ENCODE measurements at regions not wholly inside any gene's neighbourhood (a gene's known extent, or its start where the extent isn't known, plus 50 kb on each side); places are given as distances from the start of the nearest gene placed in this dataset.
A peak's percentile ranks its signal among the peaks of the same experiment; 100 is the strongest.
"Not testable (repeated sequence)": the region's sequence is repeated elsewhere in the genome, so short reads cannot be mapped to it uniquely, and the experiment has no call there.

DNA sequence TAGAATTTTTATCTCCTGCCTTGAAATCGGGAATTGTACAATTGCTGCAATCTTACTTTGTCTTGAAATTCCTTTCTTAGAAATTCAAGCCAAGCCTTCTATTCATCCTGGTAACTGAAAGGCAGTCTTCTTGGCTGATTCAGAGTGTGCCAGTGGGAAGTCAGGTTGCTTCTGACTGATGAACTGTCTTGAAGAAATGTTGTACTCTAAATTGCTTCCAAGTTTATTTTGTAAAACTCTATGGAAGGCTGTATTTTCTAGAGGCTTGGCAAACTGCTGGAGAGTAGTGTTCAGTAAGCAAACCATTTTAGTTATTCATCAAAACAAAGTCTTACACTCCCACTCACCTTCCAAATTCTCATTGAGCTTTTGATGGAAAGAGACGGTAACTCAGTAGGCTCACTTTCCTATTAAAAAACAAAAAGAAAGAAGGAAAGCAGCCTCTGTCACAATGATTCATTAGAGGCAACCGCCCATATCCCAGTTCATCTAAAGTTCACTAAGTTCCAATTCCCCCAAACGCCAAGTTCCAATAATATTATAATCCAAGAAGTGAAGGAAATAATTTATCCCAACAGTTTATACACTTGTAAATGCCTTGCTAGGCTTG is 187.9 kb upstream of the MALRD1 start:
- ATAC-seq: no peak
- intact Hi-C loops (cut with DNase I): no loop called here

DNA sequence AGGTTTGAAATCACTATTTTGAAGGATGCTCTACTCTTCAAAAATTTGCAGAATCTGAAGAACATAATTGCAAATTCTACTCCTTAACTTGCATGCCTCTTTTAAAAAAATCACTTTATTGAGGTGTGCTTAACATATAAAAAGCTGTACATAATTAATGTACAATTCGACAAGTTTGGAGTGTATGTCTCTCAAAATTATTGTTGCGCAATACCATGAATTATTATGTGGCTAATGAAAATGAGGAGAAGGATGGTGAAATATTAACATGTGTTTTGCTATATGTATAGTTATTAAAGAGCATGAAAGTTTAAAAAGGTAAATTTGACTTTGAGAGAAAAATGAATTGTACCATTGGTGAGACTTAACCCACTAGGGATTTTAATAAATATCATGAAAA is 187.2 kb upstream of the MALRD1 start:
- intact Hi-C loops (cut with DNase I): no loop called here
- no peak for ATAC-seq
- DNase-seq (ENCODE audit: low spot score): no peak

More for the DNA sequence above, 187.9 kb upstream of the MALRD1 start:
- no peak for DNase-seq (ENCODE audit: low spot score)

DNA sequence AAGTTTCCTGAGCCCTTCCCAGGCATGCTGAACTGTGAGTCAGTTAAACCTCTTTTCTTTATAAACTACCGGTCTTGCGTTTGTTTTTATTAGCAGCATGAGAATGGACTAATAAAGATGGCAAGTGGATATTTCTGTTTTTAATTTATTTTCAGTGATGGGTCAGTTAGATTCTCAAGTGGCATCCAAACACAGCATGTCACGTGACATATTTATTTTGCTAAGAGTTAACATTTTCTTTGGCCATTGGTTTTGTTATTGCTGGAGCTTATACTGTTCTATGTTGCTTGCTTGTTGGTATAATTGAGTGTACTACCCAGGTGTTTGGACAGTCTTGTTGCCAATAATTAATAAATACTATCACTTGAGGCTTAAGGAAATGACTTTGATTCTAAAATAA is 181.7 kb upstream of the MALRD1 start:
- intact Hi-C loops (cut with DNase I): no loop called here
- DNase-seq (ENCODE audit: low spot score): no peak
- no peak for ATAC-seq

DNA sequence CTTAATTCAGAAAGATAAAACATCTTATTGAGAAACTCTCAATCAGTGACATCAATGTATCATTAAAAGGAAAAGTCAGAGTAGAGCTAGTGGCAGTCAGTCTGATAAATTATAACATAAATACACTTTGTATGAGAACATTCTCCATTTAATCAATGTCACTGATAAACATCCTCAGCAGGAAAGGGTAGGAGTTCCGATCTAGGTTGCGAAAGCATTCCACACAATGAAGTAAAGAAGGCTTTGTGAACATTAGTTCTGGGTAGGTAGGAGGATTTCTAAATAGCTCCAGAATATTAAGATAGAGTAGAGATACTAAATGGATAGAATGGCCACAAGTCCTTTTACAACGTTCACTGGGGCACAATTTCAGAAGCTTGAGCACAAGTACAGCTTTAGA is 179.7 kb upstream of the MALRD1 start:
- intact Hi-C loops (cut with DNase I): no loop called here
- DNase-seq (ENCODE audit: low spot score): no peak
- ATAC-seq: no peak

DNA sequence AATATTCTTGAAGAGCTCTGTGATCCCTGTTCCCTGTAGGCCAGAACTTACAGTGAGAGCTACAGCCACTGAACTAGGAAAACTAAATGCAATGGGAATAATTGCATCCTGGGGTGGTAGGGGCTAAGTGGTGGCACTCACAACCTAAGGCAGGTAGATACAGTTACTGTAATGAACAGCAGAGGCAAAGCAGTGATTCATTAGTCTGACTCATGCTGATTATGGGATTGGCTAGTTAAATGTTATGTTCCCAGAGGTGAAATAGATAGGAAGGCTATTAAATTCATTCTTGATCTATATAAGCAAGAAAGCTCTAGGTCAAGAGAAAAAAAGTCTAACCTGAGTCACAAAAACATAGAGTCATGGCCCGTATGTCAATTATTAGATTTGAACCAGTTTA is 173.1 kb upstream of the MALRD1 start:
- ATAC-seq: no peak
- DNase-seq (ENCODE audit: low spot score): no peak
- intact Hi-C loops (cut with DNase I): no loop called here

DNA sequence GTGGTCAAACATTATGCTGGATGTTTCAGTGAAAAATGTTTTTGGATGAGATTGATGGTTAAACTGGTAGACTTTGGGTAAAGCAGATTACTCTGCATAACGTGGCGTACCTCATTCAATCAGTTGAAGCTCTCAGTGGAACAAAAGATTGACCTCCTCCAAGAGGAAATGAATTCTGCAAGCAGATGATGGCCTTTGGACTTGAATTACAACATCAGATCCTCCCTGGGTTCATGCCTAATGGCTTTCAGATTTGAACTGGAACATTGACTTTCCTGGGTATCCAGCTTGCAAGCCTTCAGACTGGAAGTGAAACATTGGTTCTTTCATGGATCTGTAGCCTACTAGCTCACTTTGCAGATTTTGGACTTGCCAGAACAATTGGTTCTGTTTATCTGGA is 169.3 kb upstream of the MALRD1 start:
- DNase-seq (ENCODE audit: low spot score) (no peak), ATAC-seq (no peak)
- intact Hi-C loops (cut with DNase I): no loop called here

DNA sequence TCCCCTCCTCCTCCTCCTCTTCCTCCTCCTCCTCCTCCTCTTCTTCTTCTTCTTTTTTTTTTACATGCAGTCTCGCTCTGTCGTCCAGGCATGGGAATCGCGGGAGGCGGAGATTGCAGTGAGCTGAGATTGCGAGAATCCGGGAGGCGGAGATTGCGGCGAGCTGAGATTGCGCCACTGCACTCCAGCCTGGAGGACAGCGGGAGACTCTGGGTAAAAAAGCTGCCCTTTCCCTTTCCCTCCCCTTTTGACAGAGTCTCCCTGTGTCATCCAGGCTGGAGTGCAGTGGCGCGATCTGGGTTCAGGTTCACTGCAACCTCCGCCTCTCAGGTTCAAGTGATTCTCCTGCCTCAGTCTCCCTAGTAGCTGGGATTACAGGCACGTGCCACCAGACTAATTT is 168.1 kb upstream of the MALRD1 start:
- intact Hi-C loops (cut with DNase I): no loop called here

DNA sequence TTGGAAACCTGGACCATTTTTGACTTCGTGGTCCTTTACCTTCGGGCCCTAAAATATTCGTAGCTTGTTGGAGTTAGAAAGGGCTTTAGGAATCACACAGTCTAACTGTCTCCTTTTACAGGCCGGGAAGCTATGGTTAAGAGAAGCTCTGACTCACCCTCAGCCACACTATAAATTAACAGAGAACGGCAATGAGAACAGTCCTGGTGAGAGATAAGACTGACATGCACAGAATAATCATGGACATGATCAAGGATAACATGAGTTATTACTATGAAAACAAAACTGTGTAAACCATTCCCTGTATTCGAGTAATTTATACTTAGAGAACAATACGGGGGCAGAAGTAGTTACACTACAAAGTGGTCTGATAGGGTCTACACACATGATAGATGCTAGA is 162.5 kb upstream of the MALRD1 start:
- intact Hi-C loops (cut with DNase I): no loop called here
- no peak for DNase-seq (ENCODE audit: low spot score)
- no peak for ATAC-seq

More for the DNA sequence above, 168.1 kb upstream of the MALRD1 start:
- no peak for DNase-seq (ENCODE audit: low spot score)
- no peak for ATAC-seq

DNA sequence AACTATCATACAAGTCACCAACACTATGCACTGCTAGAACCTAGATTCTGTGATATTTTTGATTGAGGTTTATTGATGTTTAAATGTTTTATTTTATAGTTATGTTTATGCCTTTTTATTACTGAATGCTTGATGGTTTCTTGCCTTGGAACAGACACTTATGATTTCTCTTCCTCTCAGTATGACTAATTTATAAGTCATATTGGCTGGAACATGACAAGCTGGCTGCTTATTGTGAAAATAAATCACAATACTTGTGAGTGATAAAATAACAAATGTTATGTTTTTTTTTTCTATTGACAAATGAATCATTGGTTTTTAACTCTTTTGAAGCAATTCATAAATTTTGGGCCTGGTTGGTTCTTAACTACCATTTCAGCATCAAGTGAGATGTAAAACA is 142.0 kb upstream of the MALRD1 start:
- no peak for DNase-seq (ENCODE audit: low spot score)
- no peak for ATAC-seq
- intact Hi-C loops (cut with DNase I): no loop called here

DNA sequence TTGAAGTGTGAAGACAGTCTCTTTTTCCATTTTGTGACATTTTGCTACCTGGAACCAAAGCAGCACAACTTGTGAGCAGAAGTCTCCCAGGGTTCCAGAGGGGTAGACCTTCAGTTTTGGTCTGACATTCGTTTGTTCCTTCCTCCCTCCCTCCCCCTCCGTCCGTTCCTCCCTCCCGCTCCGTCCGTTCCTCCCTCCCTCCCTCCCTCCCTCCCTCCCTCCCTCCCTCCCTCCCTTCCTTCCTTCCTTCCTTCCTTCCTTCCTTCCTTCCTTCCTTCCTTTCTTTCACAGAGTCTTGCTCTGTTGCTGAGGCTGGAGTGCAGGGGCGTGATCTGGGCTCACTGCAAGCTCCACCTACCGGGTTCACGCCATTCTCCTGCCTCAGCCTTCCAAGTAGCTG is 131.2 kb upstream of the MALRD1 start:
- ATAC-seq; DNase-seq (ENCODE audit: low spot score); intact Hi-C loops (cut with DNase I): not testable (repeated sequence)

DNA sequence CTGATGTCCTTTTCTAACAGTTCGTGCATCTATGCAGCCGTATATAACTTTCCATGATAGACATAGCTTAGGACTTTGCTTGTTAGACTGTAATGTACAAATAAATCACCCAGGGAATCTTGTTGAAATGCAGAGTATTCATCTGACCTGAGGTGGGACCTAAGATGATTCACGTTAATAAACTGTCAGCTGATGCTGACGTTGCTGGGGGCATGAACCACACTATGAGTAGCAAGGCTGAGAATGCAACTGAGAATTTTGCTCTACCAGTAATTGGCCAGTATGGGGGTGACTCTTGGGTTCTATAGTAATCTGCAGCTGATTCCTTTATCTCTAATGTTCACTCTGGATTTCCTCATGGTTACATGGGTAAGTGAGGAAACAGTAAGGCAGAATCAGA is 130.1 kb upstream of the MALRD1 start:
- intact Hi-C loops (cut with DNase I): no loop called here
- DNase-seq (ENCODE audit: low spot score) (no peak), ATAC-seq (no peak)

DNA sequence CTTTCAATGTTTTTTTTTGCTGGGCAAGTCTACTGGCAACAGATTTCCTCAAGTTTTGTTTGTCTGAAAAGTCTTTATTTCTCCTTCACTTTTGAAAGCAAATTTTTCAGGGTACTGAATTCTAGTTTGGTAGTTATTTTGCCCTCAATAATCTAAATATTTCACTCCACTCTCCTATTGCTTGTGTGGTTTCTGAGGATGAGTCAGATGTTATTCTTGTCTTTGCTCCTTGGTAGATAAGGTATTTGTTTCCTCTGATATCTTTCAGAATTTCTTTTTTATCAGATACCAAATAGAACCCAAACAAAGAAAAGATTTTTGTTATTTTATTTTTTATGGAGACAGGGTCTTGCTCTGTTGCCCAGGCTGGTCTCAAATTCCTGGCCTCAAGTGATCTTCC is 99.2 kb upstream of the MALRD1 start:
- intact Hi-C loops (cut with DNase I): no loop called here
- DNase-seq (ENCODE audit: low spot score) (no peak), ATAC-seq (no peak)

DNA sequence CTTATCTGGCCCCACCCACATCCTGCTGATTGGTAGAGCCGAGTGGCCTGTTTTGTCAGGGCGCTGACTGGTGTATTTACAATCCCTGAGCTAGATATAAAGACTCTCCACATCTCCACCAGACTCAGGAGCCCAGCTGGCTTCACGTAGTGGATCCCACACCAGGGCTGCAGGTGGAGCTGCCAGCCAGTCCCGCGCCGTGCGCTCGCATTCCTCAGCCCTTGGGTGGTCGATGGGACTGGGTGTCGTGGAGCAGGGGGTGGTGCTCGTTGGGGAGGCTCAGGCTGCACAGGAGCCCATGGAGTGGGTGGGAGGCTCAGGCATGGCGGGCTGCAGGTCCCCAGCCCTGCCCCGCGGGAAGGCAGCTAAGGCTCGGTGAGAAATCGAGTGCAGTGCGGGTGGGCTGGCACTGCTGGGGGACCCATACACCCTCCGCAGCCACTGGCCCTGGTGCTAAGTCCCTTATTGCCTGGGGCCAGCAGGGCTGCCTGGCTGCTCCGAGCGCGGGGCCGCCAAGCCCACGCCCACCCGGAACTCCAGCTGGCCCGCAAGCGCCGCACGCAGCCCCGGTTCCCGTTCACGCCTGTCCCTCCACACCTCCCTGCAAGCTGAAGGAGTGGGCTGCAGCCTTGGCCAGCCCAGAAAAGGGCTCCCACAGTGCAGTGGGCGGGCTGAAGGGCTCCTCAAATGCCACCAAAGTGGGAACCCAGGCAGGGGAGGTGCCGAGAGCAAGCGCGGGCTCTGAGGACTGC is 97.4 kb upstream of the MALRD1 start:
- intact Hi-C loops (cut with DNase I); DNase-seq (ENCODE audit: low spot score); ATAC-seq: not testable (repeated sequence)

DNA sequence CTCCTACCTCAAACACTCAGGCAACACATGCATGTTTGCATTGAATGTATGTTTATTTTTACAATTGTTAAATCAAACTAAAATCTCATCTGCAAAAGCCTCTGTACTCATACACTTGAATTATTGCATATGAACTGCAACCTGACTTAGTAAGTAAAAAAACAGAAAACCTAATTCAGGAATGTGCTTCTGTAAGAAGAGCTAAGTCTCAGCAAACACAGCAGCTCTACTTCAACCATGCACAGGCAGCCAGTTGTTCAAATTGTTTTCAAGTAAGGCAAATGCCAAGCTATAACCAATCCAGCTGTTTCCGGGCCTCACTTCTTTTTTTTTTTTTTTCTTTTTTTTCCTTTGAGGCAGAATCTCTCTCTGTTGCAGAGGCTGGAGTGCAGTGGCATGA is 93.5 kb upstream of the MALRD1 start:
- ATAC-seq: no peak
- intact Hi-C loops (cut with DNase I): no loop called here
- DNase-seq (ENCODE audit: low spot score): no peak

DNA sequence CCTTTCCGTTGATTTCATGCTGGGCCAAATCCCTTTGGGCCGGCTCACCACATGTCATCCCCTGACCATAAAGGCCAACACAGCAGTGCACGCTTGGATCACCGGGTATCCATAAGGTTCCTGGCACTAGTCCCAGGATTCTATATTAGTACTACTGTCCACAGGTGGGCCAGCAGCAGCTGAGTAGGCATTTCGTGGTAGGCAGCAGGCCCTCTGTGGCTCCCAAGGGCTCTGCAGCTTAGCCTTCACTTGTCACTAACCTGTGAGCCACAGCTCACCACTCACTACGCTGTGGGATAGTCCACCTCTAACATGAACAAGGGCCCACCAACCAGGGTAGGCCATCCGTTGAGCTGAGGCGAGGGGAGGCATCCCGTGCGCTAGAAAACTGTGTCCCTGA is 89.2 kb upstream of the MALRD1 start:
- intact Hi-C loops (cut with DNase I): no loop called here
- ATAC-seq (peak; percentile 30), DNase-seq (ENCODE audit: low spot score) (no peak)

DNA sequence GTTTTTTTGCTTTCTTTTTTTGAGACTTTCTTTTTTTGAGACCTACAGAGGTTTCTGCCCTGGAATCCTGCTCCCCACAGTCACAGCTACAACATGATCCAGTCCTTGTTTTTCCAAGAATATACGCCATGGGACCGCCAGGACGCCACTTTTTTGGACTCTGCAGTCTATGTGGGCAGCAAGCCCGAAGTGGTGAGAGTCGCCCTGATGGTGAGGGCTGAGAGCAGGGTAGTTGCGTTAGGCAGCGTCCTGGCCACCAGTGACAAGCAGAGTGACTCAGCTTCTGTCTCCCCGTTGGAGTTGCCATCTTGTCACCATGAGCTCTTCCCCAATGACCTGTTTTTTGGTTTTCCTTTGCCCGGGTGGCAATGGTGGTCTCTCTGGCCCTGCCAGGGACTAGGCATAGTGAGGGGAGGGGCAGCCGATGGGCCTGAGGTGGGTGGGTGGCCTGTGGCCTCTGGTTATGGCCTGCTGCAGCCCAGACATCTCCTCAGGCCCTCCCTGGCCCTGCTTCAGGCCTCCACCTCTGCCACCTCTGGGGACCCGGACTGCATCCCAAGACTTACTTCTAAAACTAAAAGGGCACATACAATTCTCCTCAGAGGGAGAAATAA is 88.0 kb upstream of the MALRD1 start:
- ATAC-seq (no peak), DNase-seq (ENCODE audit: low spot score) (no peak)
- intact Hi-C loops (cut with DNase I): no loop called here

DNA sequence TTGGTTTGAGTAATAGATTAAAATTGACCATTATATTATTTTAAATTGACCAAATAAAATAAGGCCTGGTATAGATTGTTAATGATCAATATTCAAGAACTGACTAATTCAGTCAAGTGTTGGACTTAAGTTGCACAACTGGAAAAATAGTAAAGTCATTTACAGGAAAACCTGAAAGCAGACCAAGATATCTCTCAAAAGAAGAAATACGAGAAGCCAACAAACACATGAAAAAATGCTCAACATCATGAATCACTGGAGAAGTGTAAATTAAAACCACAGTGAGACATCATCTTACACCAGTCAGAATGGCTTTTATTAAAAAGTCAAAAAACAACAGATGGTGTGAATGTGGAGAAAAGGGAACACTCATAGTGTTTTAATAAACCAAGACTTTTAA is 80.4 kb upstream of the MALRD1 start:
- no peak for ATAC-seq
- intact Hi-C loops (cut with DNase I): no loop called here
- DNase-seq (ENCODE audit: low spot score): no peak

DNA sequence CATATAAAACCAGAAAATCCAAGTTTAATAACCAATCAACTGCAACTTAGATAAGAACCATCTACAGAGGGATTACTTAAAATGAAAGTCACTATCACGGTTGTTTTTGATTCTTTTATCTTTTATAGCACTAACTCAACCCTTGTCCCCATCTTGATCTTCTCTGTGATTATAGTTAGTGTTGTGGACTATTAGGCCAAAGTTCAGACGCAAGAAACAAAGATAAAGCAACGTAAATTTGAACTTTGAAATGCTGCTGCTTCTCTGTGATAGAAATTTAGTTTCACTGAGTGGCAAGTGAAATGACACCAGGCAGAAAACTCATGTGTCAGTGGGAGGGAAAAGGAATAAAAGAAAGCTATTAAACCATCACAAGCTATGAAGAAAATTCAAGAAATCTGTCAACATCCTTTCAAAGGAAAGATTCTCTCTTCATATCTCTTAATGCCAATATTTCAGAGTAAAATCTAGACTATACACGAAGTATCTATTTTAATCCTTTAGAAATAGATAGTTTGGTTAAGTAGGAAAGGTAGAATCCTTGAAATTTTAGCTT is 71.8 kb upstream of the MALRD1 start:
- intact Hi-C loops (cut with DNase I): no loop called here
- no peak for DNase-seq (ENCODE audit: low spot score)
- ATAC-seq: no peak

DNA sequence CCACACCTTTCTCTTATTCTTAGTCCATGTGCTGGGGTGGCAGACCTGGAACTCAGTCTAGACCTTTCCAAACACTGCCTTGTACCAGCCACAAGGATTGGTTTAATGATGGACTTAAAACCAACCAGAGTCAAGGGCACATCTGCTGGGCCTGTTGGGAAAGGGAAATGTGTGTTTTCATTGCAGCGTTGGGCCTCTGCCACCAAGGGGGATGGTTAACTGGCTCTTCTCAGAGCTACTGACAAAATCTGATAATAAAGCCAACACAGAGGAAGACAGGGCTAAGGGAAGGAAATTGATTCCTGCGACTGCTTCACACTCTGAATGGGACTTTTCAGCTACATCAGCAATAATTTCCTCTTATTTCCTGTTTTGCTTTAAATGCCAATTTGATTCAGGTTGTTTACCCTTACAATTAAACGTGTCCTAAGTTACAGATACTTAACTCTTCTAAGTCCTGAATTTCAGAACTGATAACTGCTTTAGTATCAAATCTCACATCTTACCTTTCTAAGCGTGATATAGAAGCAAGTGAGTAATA is 68.4 kb upstream of the MALRD1 start:
- intact Hi-C loops (cut with DNase I): no loop called here
- ATAC-seq: no peak
- DNase-seq (ENCODE audit: low spot score): no peak

DNA sequence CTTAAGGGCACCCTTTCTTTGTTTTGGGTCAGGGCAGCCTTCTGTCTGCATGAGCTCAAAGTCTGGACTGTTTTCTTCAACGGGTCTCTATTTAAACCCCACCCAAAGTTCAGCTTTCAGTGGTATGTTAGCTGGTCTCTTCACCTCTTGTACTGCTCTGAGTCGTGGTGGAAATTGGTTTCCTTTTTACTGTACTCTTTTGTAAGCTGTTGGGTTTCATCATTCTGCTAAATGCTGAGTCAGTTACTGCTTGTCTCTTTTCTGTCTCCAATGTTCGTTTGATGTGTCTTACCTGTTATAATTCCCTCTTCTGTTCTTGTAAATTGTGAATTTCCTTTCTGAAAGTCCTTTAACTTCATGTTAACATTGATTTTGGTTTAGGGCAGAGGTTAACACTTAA is 64.1 kb upstream of the MALRD1 start:
- DNase-seq (ENCODE audit: low spot score) (no peak), ATAC-seq (no peak)
- intact Hi-C loops (cut with DNase I): no loop called here

Measured in sciatic nerve (tissue), 2 donors.